HEK293 (cell line): ENCODE measurements at regions not wholly inside any gene's neighbourhood (a gene's known extent, or its start where the extent isn't known, plus 50 kb on each side); places are given as distances from the start of the nearest gene placed in this dataset.
"Not testable (repeated sequence)": the region's sequence is repeated elsewhere in the genome, so short reads cannot be mapped to it uniquely, and the experiment has no call there.

ENCODE experiments used
- CTCF ChIA-PET: fragments of 350-600 bp; formaldehyde crosslinking; extraction: SDS; loops from one replicate; lab custom pipeline; 2021; ENCODE audit warnings: antibody characterized with exemption; lab: Yijun Ruan, JAX
- POLR2A ChIA-PET: fragments of 300-600 bp; formaldehyde crosslinking; extraction: SDS; loops from one replicate; lab custom pipeline; 2020; ENCODE audit warnings: antibody characterized with exemption, inconsistent platforms; lab: Yijun Ruan, JAX
- H3K27ac ChIP-seq: fragments of 200-500 bp; sonication (Bioruptor generic); 2 replicates; pipeline ENCODE4 v1.5.1; 2014; ENCODE audit warnings: low read depth, low read length, control low read depth, inconsistent platforms; ENCODE audit errors: extremely low read depth
- H3K36me3 ChIP-seq, 2 experiments: fragments of 200-500 bp in 1 of 2; sonication (Bioruptor generic) in 1 of 2; 1 replicate in 1 of 2; 2 replicates in 1 of 2; pipeline ENCODE4 v1.5.1; 2014 to 2017; ENCODE audit warnings: inconsistent platforms in 2 of 2, low read length in 2 of 2; ENCODE audit not compliant: control insufficient read depth in 2 of 2, insufficient read depth in 1 of 2
- H3K4me1 ChIP-seq: fragments of 200-500 bp; sonication (Bioruptor generic); 2 replicates; pipeline ENCODE4 v1.5.1; 2014; ENCODE audit warnings: mild to moderate bottlenecking, low read length, inconsistent platforms; ENCODE audit not compliant: control insufficient read depth, insufficient read depth
- H3K4me3 ChIP-seq: 2 replicates; pipeline ENCODE4 v1.5.1; 2011; ENCODE audit warnings: low read depth, mild to moderate bottlenecking, control low read depth, low read length, moderate library complexity
- H3K9me3 ChIP-seq: fragments of 200-500 bp; sonication (Bioruptor generic); 2 replicates; pipeline ENCODE4 v1.5.1; 2014; ENCODE audit warnings: low read depth, low read length, inconsistent platforms; ENCODE audit not compliant: control insufficient read depth, insufficient read depth
- BCL11B ChIP-seq: fragments of 450-650 bp; formaldehyde crosslinking; IDR thresholded peaks from 2 replicates; pipeline ENCODE4 v1.5.1; 2016; ENCODE audit warnings: low read depth, missing biosample characterization, missing genetic modification characterization
- GLI4 ChIP-seq: fragments of 450-650 bp; formaldehyde crosslinking; IDR thresholded peaks from 2 replicates; pipeline ENCODE4 v1.5.1; 2016; ENCODE audit warnings: missing biosample characterization, missing genetic modification characterization
- HOXA7 ChIP-seq: sonication (generic); formaldehyde crosslinking; IDR thresholded peaks from 2 replicates; pipeline ENCODE4 v1.8.1; 2022; ENCODE audit warnings: missing genetic modification reagents, borderline replicate concordance
- HOXD13 ChIP-seq: sonication (generic); formaldehyde crosslinking; IDR thresholded peaks from 2 replicates; pipeline ENCODE4 v1.8.0; 2022; ENCODE audit warnings: missing genetic modification reagents, borderline replicate concordance
- KLF16 ChIP-seq: fragments of 450-650 bp; formaldehyde crosslinking; IDR thresholded peaks from 2 replicates; pipeline ENCODE4 v1.5.1; 2017; ENCODE audit warnings: missing biosample characterization, missing genetic modification characterization
- RBAK ChIP-seq: fragments of 450-650 bp; formaldehyde crosslinking; IDR thresholded peaks from 2 replicates; pipeline ENCODE4 v1.5.1; 2016; ENCODE audit warnings: missing biosample characterization, missing genetic modification characterization
- TCF7L2 ChIP-seq: IDR thresholded peaks from 2 replicates; pipeline ENCODE4 v1.6.1; 2011; ENCODE audit warnings: low read depth, mild to moderate bottlenecking, inconsistent platforms, low read length, moderate library complexity, borderline replicate concordance
- TRIM28 ChIP-seq: IDR thresholded peaks from 2 replicates; pipeline ENCODE4 v1.6.1; 2011; ENCODE audit warnings: low read length, control low read depth, borderline replicate concordance
- ZNF175 ChIP-seq: fragments of 450-650 bp; formaldehyde crosslinking; IDR thresholded peaks from 2 replicates; pipeline ENCODE4 v1.5.1; 2016; ENCODE audit warnings: missing biosample characterization, missing genetic modification characterization
- ZNF311 ChIP-seq: fragments of 450-650 bp; formaldehyde crosslinking; IDR thresholded peaks from 2 replicates; pipeline ENCODE4 v1.5.1; 2017; ENCODE audit warnings: missing biosample characterization, missing genetic modification characterization, borderline replicate concordance
- ZNF585B ChIP-seq: fragments of 450-650 bp; formaldehyde crosslinking; IDR thresholded peaks from 2 replicates; pipeline ENCODE4 v1.5.1; 2016; ENCODE audit warnings: missing biosample characterization, missing genetic modification characterization
- ZNF623 ChIP-seq: fragments of 450-650 bp; formaldehyde crosslinking; IDR thresholded peaks from 2 replicates; pipeline ENCODE4 v1.5.1; 2016; ENCODE audit warnings: missing biosample characterization, missing genetic modification characterization
- ZNF654 ChIP-seq: fragments of 450-650 bp; formaldehyde crosslinking; IDR thresholded peaks from 2 replicates; pipeline ENCODE4 v1.5.1; 2016; ENCODE audit warnings: low read depth, missing biosample characterization, missing genetic modification characterization
- ZNF658 ChIP-seq: fragments of 450-650 bp; formaldehyde crosslinking; IDR thresholded peaks from 2 replicates; pipeline ENCODE4; 2016; ENCODE audit warnings: missing biosample characterization, missing genetic modification characterization
- ZNF837 ChIP-seq: fragments of 450-650 bp; formaldehyde crosslinking; IDR thresholded peaks from 2 replicates; pipeline ENCODE4 v1.5.1; 2016; ENCODE audit warnings: missing biosample characterization, missing genetic modification characterization
- ZNF843 ChIP-seq: fragments of 450-650 bp; formaldehyde crosslinking; IDR thresholded peaks from 2 replicates; pipeline ENCODE4 v1.5.1; 2016; ENCODE audit warnings: missing biosample characterization, missing genetic modification characterization
- ZSCAN23 ChIP-seq: fragments of 450-650 bp; formaldehyde crosslinking; IDR thresholded peaks from 2 replicates; pipeline ENCODE4 v1.5.1; 2016; ENCODE audit warnings: missing biosample characterization, missing genetic modification characterization
- TF ChIP-seq, protein P1 (sequence below): fragments of 450-650 bp; formaldehyde crosslinking; IDR thresholded peaks from 2 replicates; pipeline ENCODE4 v1.5.1; 2016; ENCODE audit warnings: missing biosample characterization, missing genetic modification characterization, borderline replicate concordance
- TF ChIP-seq, protein P2 (sequence below): fragments of 450-650 bp; formaldehyde crosslinking; conservative IDR thresholded peaks from 2 replicates; pipeline ENCODE4 v1.5.1; 2016; ENCODE audit warnings: low read depth, missing biosample characterization, missing genetic modification characterization
- TF ChIP-seq, protein P3 (sequence below): fragments of 450-650 bp; formaldehyde crosslinking; IDR thresholded peaks from 2 replicates; pipeline ENCODE4 v1.5.1; 2017; ENCODE audit warnings: missing biosample characterization, missing genetic modification characterization

DNA sequence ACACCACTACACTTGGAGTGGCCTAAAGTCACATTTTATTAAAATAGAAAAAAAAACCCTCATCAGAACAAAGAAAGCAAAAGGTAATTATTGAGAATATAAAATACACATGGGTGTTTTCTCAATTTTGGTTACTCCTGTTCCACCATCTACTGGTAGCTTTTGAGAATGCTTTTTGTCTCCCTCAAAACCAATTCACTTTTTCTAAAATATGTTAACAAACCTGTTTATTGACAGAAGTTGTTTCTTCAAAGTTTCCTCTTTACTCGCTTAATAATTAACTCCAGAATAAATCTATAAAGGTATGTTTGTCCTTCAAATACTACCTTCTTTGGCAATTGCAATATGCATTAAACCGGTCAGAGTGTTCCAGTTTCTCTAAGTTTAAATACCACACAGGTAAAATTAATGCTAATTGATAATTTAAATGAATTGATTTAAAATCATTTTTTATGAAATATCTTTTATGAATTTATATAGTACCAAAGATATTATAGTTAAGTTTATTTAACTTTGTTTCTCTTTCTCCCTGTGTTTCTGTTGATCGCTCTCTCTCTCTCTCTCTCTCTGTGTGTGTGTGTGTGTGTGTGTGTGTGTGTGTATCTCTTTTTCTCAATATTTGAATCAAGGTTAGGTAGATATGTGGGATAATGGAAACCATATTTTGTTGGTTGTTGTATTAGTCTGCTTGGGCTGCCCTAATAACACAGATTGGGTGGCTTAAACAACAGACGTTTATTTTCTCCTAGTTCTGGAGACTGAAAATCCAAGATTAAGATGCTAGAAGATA is 487.4 kb downstream of the PRDM9 start:
- Histone ChIP-seq H3K36me3 (no peaks in the 10 kb centered on the region), H3K4me1 (no peaks in the 10 kb centered on the region), H3K4me3 (no peak overlapping the region), H3K9me3 (no peaks in the 10 kb centered on the region), H3K27ac (no peak overlapping the region)
- ChIA-PET CTCF (interaction anchor here (0.6 to 0.7 kb wide), 2 partner anchors 126 to 1572 kb away, joined by 3 to 5 read pairs; no protein-coding TSS in a partner anchor), POLR2A (no interaction called here)
- no peak for TF ChIP-seq TCF7L2
- no peak for TF ChIP-seq HOXA7 (CRISPR knock-in tag)
- TF ChIP-seq ZNF654 (tag by site-specific recombination), result peak; percentile 30
- TF ChIP-seq ZSCAN23 (tag by site-specific recombination), result no peak
- TF ChIP-seq GLI4 (tag by site-specific recombination), result no peak

DNA sequence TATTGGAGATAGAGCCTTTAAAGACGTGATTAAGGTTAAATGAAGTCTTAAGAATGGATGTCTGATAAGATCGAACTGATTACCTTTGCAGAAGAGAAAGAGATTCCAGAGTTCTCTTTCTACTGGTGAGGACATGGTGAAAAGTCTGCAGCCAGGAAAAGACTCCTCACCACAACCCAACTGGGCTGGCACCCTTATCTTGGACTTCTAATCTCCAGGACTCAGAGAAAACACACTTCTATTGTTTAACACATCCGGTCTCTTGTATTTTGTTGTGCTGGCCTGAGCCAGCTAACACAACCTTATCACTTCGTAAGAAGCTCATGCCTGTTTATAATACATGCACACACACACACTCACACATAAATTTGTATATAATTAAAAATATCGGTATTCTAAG is 489.1 kb downstream of the PRDM9 start:
- Histone ChIP-seq H3K4me3 (no peak overlapping the region), H3K4me1 (no peaks in the 10 kb centered on the region), H3K9me3 (no peaks in the 10 kb centered on the region), H3K36me3 (no peaks in the 10 kb centered on the region), H3K27ac (no peak overlapping the region)
- ChIA-PET POLR2A (no interaction called here), CTCF (no interaction called here)
- no peak for TF ChIP-seq BCL11B (tag by site-specific recombination)
- no peak for TF ChIP-seq KLF16
- TF ChIP-seq, protein P1, sequence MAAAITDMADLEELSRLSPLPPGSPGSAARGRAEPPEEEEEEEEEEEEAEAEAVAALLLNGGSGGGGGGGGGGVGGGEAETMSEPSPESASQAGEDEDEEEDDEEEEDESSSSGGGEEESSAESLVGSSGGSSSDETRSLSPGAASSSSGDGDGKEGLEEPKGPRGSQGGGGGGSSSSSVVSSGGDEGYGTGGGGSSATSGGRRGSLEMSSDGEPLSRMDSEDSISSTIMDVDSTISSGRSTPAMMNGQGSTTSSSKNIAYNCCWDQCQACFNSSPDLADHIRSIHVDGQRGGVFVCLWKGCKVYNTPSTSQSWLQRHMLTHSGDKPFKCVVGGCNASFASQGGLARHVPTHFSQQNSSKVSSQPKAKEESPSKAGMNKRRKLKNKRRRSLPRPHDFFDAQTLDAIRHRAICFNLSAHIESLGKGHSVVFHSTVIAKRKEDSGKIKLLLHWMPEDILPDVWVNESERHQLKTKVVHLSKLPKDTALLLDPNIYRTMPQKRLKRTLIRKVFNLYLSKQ, result no peak
- TF ChIP-seq, protein P2, sequence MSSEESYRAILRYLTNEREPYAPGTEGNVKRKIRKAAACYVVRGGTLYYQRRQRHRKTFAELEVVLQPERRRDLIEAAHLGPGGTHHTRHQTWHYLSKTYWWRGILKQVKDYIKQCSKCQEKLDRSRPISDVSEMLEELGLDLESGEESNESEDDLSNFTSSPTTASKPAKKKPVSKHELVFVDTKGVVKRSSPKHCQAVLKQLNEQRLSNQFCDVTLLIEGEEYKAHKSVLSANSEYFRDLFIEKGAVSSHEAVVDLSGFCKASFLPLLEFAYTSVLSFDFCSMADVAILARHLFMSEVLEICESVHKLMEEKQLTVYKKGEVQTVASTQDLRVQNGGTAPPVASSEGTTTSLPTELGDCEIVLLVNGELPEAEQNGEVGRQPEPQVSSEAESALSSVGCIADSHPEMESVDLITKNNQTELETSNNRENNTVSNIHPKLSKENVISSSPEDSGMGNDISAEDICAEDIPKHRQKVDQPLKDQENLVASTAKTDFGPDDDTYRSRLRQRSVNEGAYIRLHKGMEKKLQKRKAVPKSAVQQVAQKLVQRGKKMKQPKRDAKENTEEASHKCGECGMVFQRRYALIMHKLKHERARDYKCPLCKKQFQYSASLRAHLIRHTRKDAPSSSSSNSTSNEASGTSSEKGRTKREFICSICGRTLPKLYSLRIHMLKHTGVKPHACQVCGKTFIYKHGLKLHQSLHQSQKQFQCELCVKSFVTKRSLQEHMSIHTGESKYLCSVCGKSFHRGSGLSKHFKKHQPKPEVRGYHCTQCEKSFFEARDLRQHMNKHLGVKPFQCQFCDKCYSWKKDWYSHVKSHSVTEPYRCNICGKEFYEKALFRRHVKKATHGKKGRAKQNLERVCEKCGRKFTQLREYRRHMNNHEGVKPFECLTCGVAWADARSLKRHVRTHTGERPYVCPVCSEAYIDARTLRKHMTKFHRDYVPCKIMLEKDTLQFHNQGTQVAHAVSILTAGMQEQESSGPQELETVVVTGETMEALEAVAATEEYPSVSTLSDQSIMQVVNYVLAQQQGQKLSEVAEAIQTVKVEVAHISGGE (tag by site-specific recombination), result no peak
- TF ChIP-seq TRIM28, result no peak
- no peak for TF ChIP-seq ZNF311 (tag by site-specific recombination)

DNA sequence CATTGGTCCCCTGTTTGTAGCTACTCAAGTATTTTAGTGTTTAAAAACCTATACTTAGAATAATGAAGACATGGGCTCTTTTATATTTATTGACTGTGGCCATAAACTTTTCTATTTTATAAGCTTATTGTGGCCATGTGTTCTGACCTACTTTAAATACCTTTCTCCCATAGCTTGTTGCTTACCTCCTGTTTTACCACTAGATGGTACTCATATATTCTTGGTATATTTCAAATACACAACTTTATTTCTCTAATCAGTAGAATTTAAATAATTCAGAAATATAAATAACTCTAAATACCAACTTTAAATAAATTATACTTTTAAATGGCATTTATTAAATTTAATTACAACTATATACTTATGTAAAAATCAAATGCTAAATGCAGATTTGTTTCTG is 498.0 kb downstream of the PRDM9 start:
- Histone ChIP-seq H3K36me3 (no peaks in the 10 kb centered on the region), H3K9me3 (no peaks in the 10 kb centered on the region; the same call in 1 of the 2 replicates), H3K4me1 (no peaks in the 10 kb centered on the region), H3K4me3 (no peak overlapping the region), H3K27ac (no peak overlapping the region)
- TF ChIP-seq ZNF175 (tag by site-specific recombination), result no peak
- no peak for TF ChIP-seq ZNF658 (tag by site-specific recombination)
- TF ChIP-seq ZNF843, result no peak
- TF ChIP-seq, protein P3, sequence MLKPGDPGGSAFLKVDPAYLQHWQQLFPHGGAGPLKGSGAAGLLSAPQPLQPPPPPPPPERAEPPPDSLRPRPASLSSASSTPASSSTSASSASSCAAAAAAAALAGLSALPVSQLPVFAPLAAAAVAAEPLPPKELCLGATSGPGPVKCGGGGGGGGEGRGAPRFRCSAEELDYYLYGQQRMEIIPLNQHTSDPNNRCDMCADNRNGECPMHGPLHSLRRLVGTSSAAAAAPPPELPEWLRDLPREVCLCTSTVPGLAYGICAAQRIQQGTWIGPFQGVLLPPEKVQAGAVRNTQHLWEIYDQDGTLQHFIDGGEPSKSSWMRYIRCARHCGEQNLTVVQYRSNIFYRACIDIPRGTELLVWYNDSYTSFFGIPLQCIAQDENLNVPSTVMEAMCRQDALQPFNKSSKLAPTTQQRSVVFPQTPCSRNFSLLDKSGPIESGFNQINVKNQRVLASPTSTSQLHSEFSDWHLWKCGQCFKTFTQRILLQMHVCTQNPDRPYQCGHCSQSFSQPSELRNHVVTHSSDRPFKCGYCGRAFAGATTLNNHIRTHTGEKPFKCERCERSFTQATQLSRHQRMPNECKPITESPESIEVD (tag by site-specific recombination), result no peak
- TF ChIP-seq BCL11B (tag by site-specific recombination), result no peak
- TF ChIP-seq ZNF585B (tag by site-specific recombination), result no peak
- TF ChIP-seq RBAK (tag by site-specific recombination), result no peak
- no peak for TF ChIP-seq HOXD13 (CRISPR knock-in tag)
- TF ChIP-seq ZNF623 (tag by site-specific recombination), result no peak
- no peak for TF ChIP-seq ZNF837 (tag by site-specific recombination)
- ChIA-PET CTCF (interaction anchor here (1.4 kb wide), 1 partner anchor 27 kb away, joined by 3 read pairs; no protein-coding TSS in a partner anchor), POLR2A (no interaction called here)

DNA sequence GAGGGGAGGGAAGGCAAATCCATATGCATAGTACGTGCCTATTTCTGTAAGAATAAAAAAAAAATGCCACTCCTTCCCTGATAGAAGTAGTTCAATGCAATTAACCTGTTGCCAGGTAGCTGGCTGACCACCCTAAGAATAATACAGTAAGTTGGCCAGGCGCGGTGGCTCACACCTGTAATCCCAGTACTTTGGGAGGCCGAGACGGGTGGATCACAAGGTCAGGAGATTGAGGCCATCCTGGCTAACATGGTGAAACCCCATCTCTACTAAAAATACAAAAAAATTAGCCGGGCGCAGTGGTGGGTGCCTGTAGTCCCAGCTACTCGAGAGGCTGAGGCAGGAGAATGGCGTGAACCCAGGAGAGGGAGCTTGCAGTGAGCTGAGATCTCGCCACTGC is 510.3 kb downstream of the PRDM9 start:
- H3K36me3 ChIP-seq, CTCF ChIA-PET, POLR2A ChIA-PET, H3K9me3 ChIP-seq, H3K4me1 ChIP-seq, H3K27ac ChIP-seq, H3K4me3 ChIP-seq: not testable (repeated sequence)
